Osteoblast (primary cell): ENCODE measurements at regions not wholly inside any gene's neighbourhood (a gene's known extent, or its start where the extent isn't known, plus 50 kb on each side); places are given as distances from the start of the nearest gene placed in this dataset.

ENCODE experiments used
- DNase-seq: peaks from one replicate; pipeline ENCODE4 v3.0.0; 2011; ENCODE audit warnings: low spot score, mixed read lengths; ENCODE audit not compliant: insufficient read length; ENCODE audit errors: missing footprints
- H2AFZ ChIP-seq: 2 replicates; pipeline ENCODE4 v1.6.0; 2011; ENCODE audit warnings: mild to moderate bottlenecking, low read length
- H3K27ac ChIP-seq: 2 replicates; pipeline ENCODE4 v1.5.1; 2011; ENCODE audit warnings: mild to moderate bottlenecking, low read depth, low read length, moderate library complexity
- H3K27me3 ChIP-seq: 2 replicates; pipeline ENCODE4 v1.6.0; 2012; ENCODE audit warnings: mild to moderate bottlenecking, control low read depth, inconsistent platforms, low read length, moderate library complexity; ENCODE audit not compliant: insufficient read depth
- H3K36me3 ChIP-seq: 2 replicates; pipeline ENCODE4 v1.5.1; 2011; ENCODE audit warnings: mild to moderate bottlenecking, low read length, control low read depth, moderate library complexity; ENCODE audit not compliant: insufficient read depth
- H3K4me1 ChIP-seq: 2 replicates; pipeline ENCODE4 v1.5.1; 2011; ENCODE audit warnings: mild to moderate bottlenecking, low read length, control low read depth, moderate library complexity; ENCODE audit not compliant: insufficient read depth
- H3K4me2 ChIP-seq: 2 replicates; pipeline ENCODE4 v1.6.0; 2011; ENCODE audit warnings: mild to moderate bottlenecking, low read length; ENCODE audit not compliant: insufficient read depth
- H3K4me3 ChIP-seq: fragments of 200-600 bp; sonication (generic); 3 replicates; pipeline ENCODE4 v1.5.1; 2012; ENCODE audit warnings: mild to moderate bottlenecking, low read length, inconsistent platforms; ENCODE audit not compliant: insufficient read depth
- H3K79me2 ChIP-seq: 2 replicates; pipeline ENCODE4 v1.6.0; 2012; ENCODE audit warnings: mild to moderate bottlenecking, low read length, control low read depth, inconsistent platforms; ENCODE audit not compliant: insufficient read depth
- H3K9me3 ChIP-seq: 2 replicates; pipeline ENCODE4 v1.5.1; 2011; ENCODE audit warnings: low read depth, low read length, control low read depth
- H4K20me1 ChIP-seq: 2 replicates; pipeline ENCODE4 v1.6.0; 2012; ENCODE audit warnings: mild to moderate bottlenecking, low read length, control low read depth; ENCODE audit not compliant: insufficient read depth
- CTCF ChIP-seq: IDR thresholded peaks from 2 replicates; pipeline ENCODE4 v1.5.1; 2011; ENCODE audit warnings: mild to moderate bottlenecking, low read depth, low read length, moderate library complexity; ENCODE audit errors: extremely low read depth

GRCh38 chr2:167438206-167438605, 549.9 kb downstream of the XIRP2 start:
- Histone ChIP-seq H3K4me2 (no peak overlapping the region), H2AFZ (peak overlapping the region; percentile 51), H3K27ac (no peak overlapping the region)

GRCh38 chr2:167431949-167432348, 543.7 kb downstream of the XIRP2 start:
- no peak overlapping the region for H3K4me3 ChIP-seq
- H3K36me3 ChIP-seq = no peaks in the 10 kb centered on the region
- no peak overlapping the region for H2AFZ ChIP-seq
- H3K27me3 ChIP-seq = no peaks in the 10 kb centered on the region
- peak; percentile 3 for DNase-seq
- H3K27ac ChIP-seq = no peak overlapping the region
- no peaks in the 10 kb centered on the region for H3K79me2 ChIP-seq
- no peaks in the 10 kb centered on the region for H4K20me1 ChIP-seq
- H3K4me2 ChIP-seq = no peak overlapping the region
- no peaks in the 10 kb centered on the region for H3K9me3 ChIP-seq
- H3K4me1 ChIP-seq = no peaks in the 10 kb centered on the region
- no peak for TF ChIP-seq CTCF

More at GRCh38 chr2:167438206-167438605, 549.9 kb downstream of the XIRP2 start:
- Histone ChIP-seq H3K79me2 (no peaks in the 10 kb centered on the region), H3K4me3 (no peak overlapping the region), H3K27me3 (no peaks in the 10 kb centered on the region), H4K20me1 (no peaks in the 10 kb centered on the region), H3K4me1 (no peaks in the 10 kb centered on the region), H3K36me3 (no peaks in the 10 kb centered on the region), H3K9me3 (no peaks in the 10 kb centered on the region)
- TF ChIP-seq CTCF = no peak
- DNase-seq = no peak

- Histone ChIP-seq H3K27ac (no peak overlapping the region), H3K4me3 (no peak overlapping the region), H3K79me2 (no peaks in the 10 kb centered on the region), H4K20me1 (no peaks in the 10 kb centered on the region), H3K4me1 (no peaks in the 10 kb centered on the region), H3K27me3 (no peaks in the 10 kb centered on the region), H3K36me3 (no peaks in the 10 kb centered on the region), H3K4me2 (no peak overlapping the region), H2AFZ (no peak overlapping the region), H3K9me3 (no peaks in the 10 kb centered on the region)
- TF ChIP-seq CTCF = no peak
- DNase-seq = no peak
Observed at GRCh38 chr2:167430447-167430846, 542.2 kb downstream of the XIRP2 start.

GRCh38 chr2:167424803-167425755, 536.8 kb downstream of the XIRP2 start:
- H3K4me1 ChIP-seq = no peaks in the 10 kb centered on the region
- no peaks in the 10 kb centered on the region for H4K20me1 ChIP-seq
- H3K79me2 ChIP-seq = no peaks in the 10 kb centered on the region
- H2AFZ ChIP-seq = no peak overlapping the region
- TF ChIP-seq CTCF = no peak
- no peak overlapping the region for H3K4me3 ChIP-seq
- H3K9me3 ChIP-seq = no peaks in the 10 kb centered on the region
- no peaks in the 10 kb centered on the region for H3K36me3 ChIP-seq
- no peaks in the 10 kb centered on the region for H3K27me3 ChIP-seq
- H3K27ac ChIP-seq = no peak overlapping the region
- H3K4me2 ChIP-seq = no peak overlapping the region
- DNase-seq = no peak
